ENCODE measurements at regions not wholly inside any gene's neighbourhood (a gene's known extent, or its start where the extent isn't known, plus 50 kb on each side); places are given as distances from the start of the nearest gene placed in this dataset.
A peak's percentile ranks its signal among the peaks of the same experiment; 100 is the strongest.

DNA sequence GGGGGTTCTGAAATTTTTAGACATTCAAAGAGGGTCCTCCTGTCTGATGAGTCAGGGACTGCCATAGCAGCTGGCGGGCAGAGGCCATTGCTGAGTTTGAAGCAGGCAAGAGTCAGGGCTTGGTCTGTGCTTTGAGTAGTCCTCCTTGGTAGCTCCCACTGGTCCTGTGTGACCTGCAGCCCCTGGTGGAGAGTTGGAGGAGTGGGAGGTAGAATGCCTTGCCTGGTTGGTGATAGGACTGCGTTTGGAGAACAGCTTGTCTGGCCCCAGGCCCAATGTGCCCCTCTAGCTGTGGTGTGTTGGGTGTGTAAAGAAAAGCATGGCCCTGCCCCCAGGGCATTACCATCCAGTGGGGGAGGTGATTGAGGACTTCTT is 116.7 kb downstream of the BEGAIN start:
- DNase-seq = no peak

DNA sequence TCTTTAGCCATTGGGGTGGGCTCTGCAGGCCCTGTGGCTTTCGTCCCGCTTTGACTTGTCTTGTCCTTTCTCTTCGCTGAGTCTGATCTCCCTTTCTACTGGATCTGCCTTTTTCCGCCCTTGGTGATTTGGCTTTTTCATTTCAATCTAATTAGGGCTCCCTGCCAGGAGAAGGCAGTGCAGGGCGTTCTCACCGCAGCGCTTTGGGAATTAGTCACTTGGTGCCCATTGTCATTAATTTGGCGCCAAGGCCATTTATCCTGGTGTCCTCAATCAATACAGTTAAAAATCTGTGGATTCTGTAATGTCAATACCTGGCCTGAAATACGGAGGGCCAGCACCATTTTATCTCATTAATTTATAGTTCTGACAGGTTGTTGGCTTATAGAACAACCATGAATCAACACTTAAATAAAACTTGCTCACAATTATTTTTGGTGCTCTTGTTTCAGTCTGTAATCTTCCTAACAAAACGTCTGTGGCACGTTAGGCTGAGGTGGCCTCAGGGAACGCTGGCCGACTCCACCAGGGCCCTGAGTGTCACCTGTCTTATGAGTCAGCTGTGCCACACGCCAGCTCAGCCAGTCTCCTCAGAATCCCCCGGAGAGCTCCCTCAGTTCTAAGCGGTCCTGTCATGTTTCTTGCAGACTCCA is 115.7 kb downstream of the BEGAIN start:
- DNase-seq = peak; percentile 49

DNA sequence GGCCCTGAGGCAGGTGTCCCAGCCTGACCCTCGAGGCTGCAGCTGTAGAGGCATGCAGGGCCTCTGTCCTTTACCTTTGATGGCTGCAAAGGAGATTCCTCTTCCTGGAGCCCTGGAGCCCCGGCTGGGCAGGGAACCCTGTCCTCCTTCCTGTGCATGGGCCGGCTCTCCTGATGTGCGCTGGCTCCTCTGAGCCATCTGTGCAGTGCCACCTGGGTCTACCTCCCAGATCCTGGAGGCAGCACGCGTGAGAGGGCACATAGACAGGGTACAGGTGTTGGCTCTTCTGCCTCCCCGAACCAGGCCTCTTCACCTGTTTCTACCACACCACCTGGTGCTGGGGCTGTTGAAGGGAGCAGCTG is 115.1 kb downstream of the BEGAIN start:
- no peak for DNase-seq

DNA sequence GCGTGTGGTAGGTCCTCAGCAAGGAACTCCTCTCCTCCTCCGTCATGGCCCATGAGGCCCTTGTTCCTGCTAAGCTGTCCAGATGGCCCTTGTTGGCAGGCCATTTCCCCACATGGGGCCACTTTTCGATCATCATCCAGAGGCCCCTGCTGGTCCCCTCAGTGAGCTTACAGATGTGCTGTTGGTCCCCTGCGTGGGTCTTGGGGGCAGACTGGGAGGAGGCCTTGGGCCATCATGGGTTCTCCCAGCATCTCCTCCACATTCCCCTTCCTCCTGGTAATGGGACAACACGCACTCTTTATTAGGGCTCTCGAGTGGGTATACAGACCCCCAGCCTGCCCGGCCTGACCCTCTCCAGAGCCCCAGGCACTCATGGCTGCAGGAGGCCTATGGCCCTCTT is 114.7 kb downstream of the BEGAIN start:
- no peak for DNase-seq

DNA sequence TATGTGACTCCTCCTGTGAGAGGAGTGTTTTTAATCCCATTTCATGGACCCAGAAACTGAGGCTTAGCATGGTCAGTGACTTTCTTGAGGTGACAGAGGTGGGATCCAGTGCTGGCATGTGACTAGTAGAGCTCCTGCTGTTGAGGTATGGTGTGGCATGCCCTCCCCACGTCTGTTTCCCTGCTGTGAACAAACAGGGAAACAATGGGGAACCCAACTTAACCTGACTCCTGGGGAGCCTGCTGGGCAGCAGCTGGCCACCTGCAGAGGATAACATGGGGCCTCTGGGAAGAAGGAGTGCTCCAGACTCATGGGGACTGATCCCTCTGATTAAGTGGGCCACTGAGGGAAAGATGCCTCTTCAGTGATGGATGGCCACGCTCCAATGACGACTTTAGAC is 114.0 kb downstream of the BEGAIN start:
- DNase-seq = no peak

DNA sequence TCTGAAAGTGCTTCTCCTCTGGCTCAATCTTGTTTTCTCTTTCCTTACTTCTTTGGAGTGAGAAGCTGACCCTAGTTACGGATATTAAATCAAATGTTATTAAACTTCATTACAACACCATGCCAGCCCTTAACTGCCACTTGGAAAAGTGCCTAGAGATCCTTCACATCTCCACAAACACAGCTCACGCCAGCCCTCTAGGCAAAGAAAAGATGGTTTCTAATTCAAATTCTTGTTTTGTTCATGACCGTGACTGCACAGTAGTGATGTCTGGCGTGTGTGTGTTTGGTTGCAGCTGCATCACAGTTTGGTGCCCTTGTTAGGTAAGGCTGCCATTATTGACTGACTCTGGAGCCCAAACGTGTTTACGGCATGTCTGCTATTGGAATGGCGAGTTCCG is 113.0 kb downstream of the BEGAIN start:
- DNase-seq = no peak

DNA sequence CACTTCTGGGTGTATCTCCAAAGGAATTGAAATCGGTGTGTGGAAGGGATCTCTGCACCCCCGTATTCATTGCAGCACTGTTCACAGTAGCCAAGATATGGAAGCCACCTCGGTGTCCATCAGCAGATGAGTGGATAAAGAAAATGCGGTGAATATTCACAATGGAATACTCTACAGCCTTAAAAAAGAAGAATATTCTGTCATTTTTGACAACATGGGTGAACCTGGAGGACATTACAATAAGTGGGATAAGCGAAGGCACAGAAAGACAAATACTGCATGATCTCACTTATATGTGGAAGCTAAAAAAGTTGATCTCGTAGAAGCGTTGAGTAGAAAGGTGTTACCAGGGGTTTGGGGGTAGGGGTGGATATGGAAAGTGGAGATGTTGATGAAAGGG is 111.9 kb downstream of the BEGAIN start:
- no peak for DNase-seq

DNA sequence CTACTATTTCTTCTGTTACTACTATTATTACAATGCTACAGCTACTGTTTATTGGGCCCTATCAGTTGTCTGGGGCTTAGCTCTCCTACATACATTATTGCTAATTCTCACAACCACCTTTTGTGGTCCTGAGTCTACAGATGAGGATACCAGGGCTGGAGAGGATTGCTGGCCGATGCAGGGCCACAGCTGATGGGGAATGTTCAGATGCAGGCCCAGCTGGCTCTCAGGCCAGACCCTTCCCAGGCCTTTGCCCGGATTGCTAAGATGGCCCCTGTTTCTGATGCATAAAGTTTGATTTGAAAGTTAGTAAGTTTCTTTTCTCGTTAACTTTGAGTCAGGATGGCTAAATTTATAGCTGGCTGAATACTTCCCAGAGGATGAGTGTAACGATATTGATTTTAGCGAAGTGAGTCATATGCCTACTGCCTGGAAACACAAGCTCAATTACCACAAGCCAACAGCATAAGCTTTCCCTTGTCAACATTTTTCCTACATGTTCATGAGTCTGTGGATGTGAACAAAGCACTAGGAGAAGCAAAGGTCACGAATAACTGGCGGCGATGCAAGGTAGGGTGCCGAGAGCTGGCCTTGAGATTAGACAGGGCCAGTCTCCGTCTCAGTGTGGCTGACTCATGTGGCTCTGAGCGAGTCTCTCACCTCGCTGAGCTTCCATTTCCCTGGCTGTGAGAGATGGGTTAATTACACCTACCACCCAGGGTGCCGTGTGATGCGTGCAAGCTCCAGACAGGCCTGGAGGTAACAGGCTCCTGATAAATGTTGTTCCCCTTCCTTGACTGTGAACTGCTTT is 111.0 kb downstream of the BEGAIN start:
- peak; percentile 57 for DNase-seq

DNA sequence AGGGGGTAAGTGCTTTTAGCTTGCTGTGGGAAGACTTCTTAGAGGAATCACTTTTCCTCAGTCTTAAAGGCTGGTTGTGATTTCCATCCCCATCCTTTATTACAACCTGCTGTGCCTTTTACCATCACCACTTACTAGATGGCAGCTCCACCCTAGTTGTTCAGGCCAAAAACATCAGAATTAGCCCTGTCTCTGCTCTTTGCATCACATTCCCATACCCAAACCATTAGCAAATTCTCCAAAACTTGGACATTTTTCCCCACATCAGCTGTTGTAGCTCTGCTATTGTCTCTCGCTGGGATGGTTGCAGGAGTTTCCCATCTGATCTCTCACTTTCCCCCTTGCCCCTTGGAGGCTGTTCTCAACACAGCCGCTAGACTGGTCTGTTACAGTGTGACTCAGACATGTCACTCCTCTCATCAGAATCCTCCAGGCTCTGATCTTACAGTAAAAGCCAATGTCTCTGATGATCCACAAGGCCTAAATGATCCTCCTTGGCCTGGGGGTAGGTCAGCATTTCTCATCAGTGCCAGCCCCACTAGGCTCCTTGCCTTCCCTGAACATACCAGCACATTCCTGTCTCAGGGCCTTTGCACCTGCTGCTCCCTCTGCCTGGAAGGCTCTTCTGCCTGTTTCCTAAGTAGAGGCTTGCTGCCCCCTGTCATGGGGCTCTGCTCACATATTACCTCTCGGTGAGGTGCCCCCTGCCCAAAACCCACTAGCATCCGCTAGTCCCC is 102.5 kb downstream of the BEGAIN start:
- DNase-seq = no peak

DNA sequence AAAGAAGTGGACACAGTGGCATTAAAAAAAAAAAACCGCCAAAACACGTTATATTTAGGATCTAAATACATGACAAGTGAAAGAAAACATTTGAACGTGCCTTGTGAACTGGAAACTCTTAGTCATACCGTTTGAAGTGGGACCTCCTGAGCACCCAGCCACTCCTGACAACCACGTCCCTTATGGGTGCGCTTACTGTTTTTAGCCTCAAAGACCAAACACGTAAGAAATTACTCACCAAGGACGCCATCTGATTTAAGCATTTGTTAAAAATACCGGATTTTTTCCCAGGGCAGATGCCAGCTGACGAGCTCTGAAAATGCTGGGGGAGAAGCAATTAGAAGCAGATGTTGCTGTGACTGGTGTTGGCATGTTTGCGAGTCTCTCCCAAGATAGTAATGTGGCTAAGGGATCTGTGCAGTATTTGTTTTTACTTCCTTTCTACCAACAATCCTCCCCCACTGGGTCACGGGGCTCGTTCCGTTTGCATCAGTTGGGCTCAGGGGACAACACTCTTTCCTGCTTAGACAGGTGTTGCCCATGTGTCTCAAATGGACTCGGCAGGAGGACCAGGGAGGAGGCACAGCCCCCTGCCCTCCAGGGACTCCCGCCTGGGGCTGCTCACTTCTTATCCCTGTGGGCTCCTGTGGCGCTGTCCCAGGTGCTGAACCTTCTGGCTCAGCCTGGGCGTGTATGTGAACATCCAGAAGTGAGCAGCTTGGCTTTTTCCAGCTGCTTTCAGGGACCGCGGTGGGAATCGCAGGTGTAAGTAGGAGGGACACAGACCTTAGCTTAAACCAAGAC is 101.0 kb downstream of the BEGAIN start:
- DNase-seq = peak; percentile 92

All from eye (tissue), 1 donor.